Karpas-422 (cell line): ENCODE measurements at regions not wholly inside any gene's neighbourhood (a gene's known extent, or its start where the extent isn't known, plus 50 kb on each side); places are given as distances from the start of the nearest gene placed in this dataset.

Experiments used
- DNase-seq: peaks from one replicate; pipeline ENCODE4 v3.0.0-alpha.2; 2015
- H2AFZ ChIP-seq: fragments of 200-600 bp; sonication (generic); 2 replicates; pipeline ENCODE4 v1.6.1; 2014; ENCODE audit warnings: antibody characterized with exemption, low read length, mixed read lengths
- H3K27ac ChIP-seq: fragments of 200-600 bp; sonication (generic); 2 replicates; pipeline ENCODE4 v1.5.1; 2014; ENCODE audit warnings: mild to moderate bottlenecking, low read length, moderate library complexity
- H3K27me3 ChIP-seq: fragments of 200-600 bp; sonication (generic); 2 replicates; pipeline ENCODE4 v1.6.1; 2014; ENCODE audit warnings: low read length, mixed read lengths
- H3K36me3 ChIP-seq: fragments of 200-600 bp; sonication (generic); 2 replicates; pipeline ENCODE4 v1.6.1; 2014; ENCODE audit warnings: low read length, mixed read lengths; ENCODE audit not compliant: insufficient read depth
- H3K4me1 ChIP-seq: fragments of 200-600 bp; sonication (generic); 2 replicates; pipeline ENCODE4 v1.6.1; 2014; ENCODE audit warnings: mild to moderate bottlenecking, low read length, mixed read lengths
- H3K4me2 ChIP-seq: fragments of 200-600 bp; sonication (generic); 2 replicates; pipeline ENCODE4 v1.6.1; 2014; ENCODE audit warnings: low read length, low read depth, mild to moderate bottlenecking; ENCODE audit not compliant: poor library complexity, severe bottlenecking
- H3K4me3 ChIP-seq: fragments of 200-600 bp; sonication (generic); 2 replicates; pipeline ENCODE4 v1.5.1; 2014; ENCODE audit warnings: mild to moderate bottlenecking, antibody characterized with exemption, low read length, mixed read lengths
- H3K79me2 ChIP-seq: fragments of 200-600 bp; sonication (generic); 2 replicates; pipeline ENCODE4 v1.6.1; 2014; ENCODE audit warnings: mild to moderate bottlenecking, low read length, mixed read lengths
- H3K9ac ChIP-seq: fragments of 200-600 bp; sonication (generic); 2 replicates; pipeline ENCODE4 v1.6.0; 2014; ENCODE audit warnings: low read length
- H3K9me2 ChIP-seq: fragments of 200-600 bp; sonication (generic), shearing (Covaris generic); replicated peaks from 2 replicates; pipeline ENCODE4 v1.6.0; 2014; ENCODE audit warnings: mild to moderate bottlenecking, low read length, moderate library complexity; ENCODE audit not compliant: insufficient read depth
- H3K9me3 ChIP-seq: fragments of 300-700, 200-600 bp; sonication (generic); 2 replicates; pipeline ENCODE4 v1.6.1; 2014; ENCODE audit warnings: low read length, mixed read lengths
- H4K20me1 ChIP-seq: fragments of 200-600 bp; sonication (generic); 2 replicates; pipeline ENCODE4 v1.6.1; 2014; ENCODE audit warnings: mild to moderate bottlenecking, antibody characterized with exemption, low read length, low read depth; ENCODE audit not compliant: insufficient read depth

DNA sequence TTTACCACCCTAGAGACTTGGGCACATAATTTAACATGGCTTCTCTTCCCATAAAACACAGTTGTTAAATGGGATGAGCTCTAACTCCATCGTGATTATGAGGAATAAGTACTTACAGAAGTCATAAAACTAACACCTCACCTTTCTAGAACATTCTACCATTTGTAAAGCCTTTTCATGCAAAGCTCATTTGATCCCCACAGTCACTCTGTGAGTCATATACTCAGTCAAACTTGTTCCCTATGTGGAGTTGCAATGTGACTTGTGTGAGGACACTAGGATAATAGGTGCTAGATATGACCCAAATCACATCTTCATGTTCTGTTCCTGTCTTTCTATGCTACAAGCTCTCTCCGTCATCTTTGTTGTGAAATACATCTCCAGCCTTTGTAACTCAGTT is 371.7 kb downstream of the WDR11 start:
- Histone ChIP-seq H3K79me2 (no peaks in the 10 kb centered on the region), H3K9me2 (no peaks in the 10 kb centered on the region), H4K20me1 (no peaks in the 10 kb centered on the region), H3K4me3 (no peak overlapping the region), H3K4me2 (no peak overlapping the region), H3K36me3 (no peaks in the 10 kb centered on the region), H3K4me1 (no peaks in the 10 kb centered on the region), H3K9ac (no peak overlapping the region), H3K27me3 (no peaks in the 10 kb centered on the region), H3K9me3 (no peaks in the 10 kb centered on the region), H2AFZ (no peak overlapping the region), H3K27ac (no peak overlapping the region)
- no peak for DNase-seq

DNA sequence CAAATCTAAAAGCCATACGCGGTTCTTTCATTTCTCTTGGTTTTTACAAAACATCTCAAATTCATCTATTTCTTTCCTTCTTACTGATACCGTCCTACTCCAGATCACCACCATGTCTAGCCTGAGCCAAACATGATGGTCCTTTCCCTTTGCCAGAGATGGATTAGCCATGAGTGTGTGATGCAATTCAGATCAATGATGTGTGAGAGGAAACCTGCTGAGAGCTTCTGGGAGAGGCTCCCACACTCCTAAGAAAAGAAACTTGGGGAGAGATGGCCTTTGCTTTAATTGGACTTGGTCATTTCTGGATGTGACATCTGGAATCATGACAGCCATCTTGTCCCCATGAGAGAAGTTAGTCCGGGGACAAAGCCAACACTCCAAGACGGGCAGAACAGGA is 367.2 kb downstream of the FGFR2 start:
- Histone ChIP-seq H3K36me3 (no peaks in the 10 kb centered on the region), H2AFZ (no peak overlapping the region), H3K4me3 (no peak overlapping the region), H3K4me2 (no peak overlapping the region), H3K27ac (no peak overlapping the region), H4K20me1 (no peaks in the 10 kb centered on the region), H3K4me1 (no peaks in the 10 kb centered on the region), H3K27me3 (no peaks in the 10 kb centered on the region), H3K79me2 (no peaks in the 10 kb centered on the region), H3K9me3 (no peaks in the 10 kb centered on the region; the same call in 1 of the 2 replicates), H3K9me2 (no peaks in the 10 kb centered on the region), H3K9ac (no peak overlapping the region)
- DNase-seq, result no peak

DNA sequence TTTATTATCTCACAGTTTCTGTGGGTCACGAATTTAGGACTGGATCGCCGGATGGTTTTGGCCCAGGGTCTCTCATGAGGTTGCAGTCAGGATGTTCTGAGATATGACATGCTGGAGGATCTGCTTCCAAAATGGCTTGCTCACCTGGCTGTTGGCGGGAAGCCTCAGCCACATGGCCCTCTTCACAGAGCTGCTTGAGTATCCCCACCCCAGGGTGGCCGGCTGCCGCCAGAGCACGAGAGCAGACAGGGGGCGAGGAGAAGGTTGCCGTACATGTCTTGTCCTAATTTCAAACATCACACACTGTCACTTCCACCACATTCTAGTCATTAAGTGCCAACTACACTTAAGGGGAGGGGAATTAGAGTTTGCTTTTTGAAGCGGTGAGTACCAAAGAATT is 365.8 kb downstream of the FGFR2 start:
- no peak overlapping the region for H2AFZ ChIP-seq
- no peak overlapping the region for H3K9ac ChIP-seq
- no peaks in the 10 kb centered on the region for H3K36me3 ChIP-seq
- DNase-seq, result no peak
- H3K9me2 ChIP-seq, result no peaks in the 10 kb centered on the region
- H3K4me2 ChIP-seq, result no peak overlapping the region
- H3K4me3 ChIP-seq, result no peak overlapping the region
- no peaks in the 10 kb centered on the region for H3K4me1 ChIP-seq
- H3K79me2 ChIP-seq, result no peaks in the 10 kb centered on the region
- no peaks in the 10 kb centered on the region for H3K27me3 ChIP-seq
- H3K27ac ChIP-seq, result no peak overlapping the region
- peaks cover 4% of the 10 kb centered on the region for H3K9me3 ChIP-seq
- no peaks in the 10 kb centered on the region for H4K20me1 ChIP-seq

GRCh38 chr10:121235692-121236091 is 362.6 kb downstream of the FGFR2 start:
- H3K36me3 ChIP-seq, result no peaks in the 10 kb centered on the region
- H3K4me2 ChIP-seq, result no peak overlapping the region
- no peaks in the 10 kb centered on the region for H3K27me3 ChIP-seq
- H3K9ac ChIP-seq, result no peak overlapping the region
- H4K20me1 ChIP-seq, result no peaks in the 10 kb centered on the region
- H3K79me2 ChIP-seq, result no peaks in the 10 kb centered on the region
- H2AFZ ChIP-seq, result no peak overlapping the region
- H3K27ac ChIP-seq, result no peak overlapping the region
- DNase-seq, result no peak
- H3K9me3 ChIP-seq, result peaks cover 7% of the 10 kb centered on the region
- H3K4me1 ChIP-seq, result no peaks in the 10 kb centered on the region
- no peak overlapping the region for H3K4me3 ChIP-seq
- H3K9me2 ChIP-seq, result no peaks in the 10 kb centered on the region

DNA sequence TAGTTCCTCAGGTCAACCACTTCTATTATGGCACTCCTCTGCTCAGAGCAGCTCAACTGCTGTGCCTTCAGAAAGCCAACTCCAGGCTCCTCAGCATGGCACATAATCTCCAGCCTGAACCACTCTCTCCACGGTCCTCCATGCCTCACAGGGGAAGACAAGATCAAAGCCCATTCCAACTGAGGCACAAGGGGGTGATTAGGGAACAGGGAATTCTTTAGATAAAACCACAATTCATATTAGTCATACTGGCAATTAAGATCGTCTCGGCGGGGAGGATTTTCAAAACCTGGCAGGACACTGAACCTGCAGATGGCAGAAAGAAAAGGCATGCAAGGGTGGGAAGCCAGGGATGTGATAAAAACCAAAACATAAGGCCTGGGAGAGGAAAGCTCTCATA is 361.6 kb downstream of the FGFR2 start:
- Histone ChIP-seq H3K4me1 (no peaks in the 10 kb centered on the region), H2AFZ (no peak overlapping the region), H3K9me2 (no peaks in the 10 kb centered on the region), H3K4me2 (no peak overlapping the region), H3K79me2 (no peaks in the 10 kb centered on the region), H4K20me1 (no peaks in the 10 kb centered on the region), H3K27me3 (no peaks in the 10 kb centered on the region), H3K9ac (no peak overlapping the region), H3K36me3 (no peaks in the 10 kb centered on the region), H3K9me3 (peaks cover 7% of the 10 kb centered on the region), H3K4me3 (no peak overlapping the region), H3K27ac (no peak overlapping the region)
- no peak for DNase-seq

DNA sequence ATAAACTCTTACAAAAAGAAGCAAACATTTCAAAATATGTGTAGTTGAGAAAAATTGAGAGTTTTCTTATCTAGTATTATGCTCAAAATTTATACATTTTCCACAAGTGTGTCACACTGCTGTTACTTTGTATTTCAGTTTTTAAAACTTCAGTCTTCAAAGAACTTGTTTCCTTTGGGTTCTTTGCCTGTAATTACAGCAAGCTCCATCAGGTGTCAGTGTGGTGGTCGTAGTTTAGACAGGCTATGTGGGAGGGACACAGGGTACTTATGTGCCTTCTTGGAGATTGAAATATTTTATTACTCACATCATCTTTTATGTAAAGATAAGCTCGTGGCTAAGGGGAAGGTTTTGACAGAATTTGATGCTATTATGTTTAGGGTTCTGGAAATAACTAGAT is 360.5 kb downstream of the FGFR2 start:
- Histone ChIP-seq H3K4me1 (no peaks in the 10 kb centered on the region), H4K20me1 (no peaks in the 10 kb centered on the region), H2AFZ (no peak overlapping the region), H3K9ac (no peak overlapping the region), H3K9me3 (peaks cover 7% of the 10 kb centered on the region), H3K9me2 (no peaks in the 10 kb centered on the region), H3K27ac (no peak overlapping the region), H3K36me3 (no peaks in the 10 kb centered on the region), H3K4me3 (no peak overlapping the region), H3K79me2 (no peaks in the 10 kb centered on the region), H3K27me3 (no peaks in the 10 kb centered on the region), H3K4me2 (no peak overlapping the region)
- DNase-seq, result peak; percentile 48

- DNase-seq, result no peak
- no peaks in the 10 kb centered on the region for H3K9me2 ChIP-seq
- no peaks in the 10 kb centered on the region for H4K20me1 ChIP-seq
- H3K4me1 ChIP-seq, result no peaks in the 10 kb centered on the region
- H3K27me3 ChIP-seq, result no peaks in the 10 kb centered on the region
- no peak overlapping the region for H2AFZ ChIP-seq
- H3K9me3 ChIP-seq, result peaks cover 7% of the 10 kb centered on the region
- no peak overlapping the region for H3K9ac ChIP-seq
- no peaks in the 10 kb centered on the region for H3K36me3 ChIP-seq
- H3K4me3 ChIP-seq, result no peak overlapping the region
- H3K27ac ChIP-seq, result no peak overlapping the region
- H3K4me2 ChIP-seq, result no peak overlapping the region
- no peaks in the 10 kb centered on the region for H3K79me2 ChIP-seq
Measured at GRCh38 chr10:121240011-121240410, 358.2 kb downstream of the FGFR2 start.

GRCh38 chr10:121240556-121240955 is 357.7 kb downstream of the FGFR2 start:
- Histone ChIP-seq H3K36me3 (no peaks in the 10 kb centered on the region), H2AFZ (no peak overlapping the region), H3K9me2 (no peaks in the 10 kb centered on the region), H3K9me3 (peaks cover 7% of the 10 kb centered on the region; the same call in 1 of the 2 replicates), H3K4me2 (no peak overlapping the region), H3K4me3 (no peak overlapping the region), H3K27ac (no peak overlapping the region), H4K20me1 (no peaks in the 10 kb centered on the region), H3K79me2 (no peaks in the 10 kb centered on the region), H3K27me3 (no peaks in the 10 kb centered on the region), H3K4me1 (no peaks in the 10 kb centered on the region), H3K9ac (no peak overlapping the region)
- no peak for DNase-seq

DNA sequence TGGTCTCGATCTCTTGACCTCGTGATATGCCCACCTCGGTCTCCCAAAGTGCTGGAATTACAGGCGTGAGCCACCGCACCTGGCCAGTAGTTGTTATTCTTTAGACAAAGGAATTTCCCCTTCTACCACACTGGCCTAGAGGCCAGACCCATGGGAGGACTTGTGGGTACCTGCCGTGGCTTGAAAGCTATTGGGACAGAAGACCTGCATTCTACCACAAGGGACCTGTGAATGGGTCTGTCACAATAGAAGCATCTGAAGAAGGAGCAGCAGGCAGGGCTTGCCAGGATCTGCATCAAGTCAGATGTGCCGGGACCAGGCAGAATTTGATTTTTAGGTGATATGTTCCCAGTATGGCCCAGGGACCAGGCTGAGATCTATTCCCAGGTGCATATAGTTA is 356.9 kb downstream of the FGFR2 start:
- Histone ChIP-seq H3K4me1 (no peaks in the 10 kb centered on the region), H3K79me2 (no peaks in the 10 kb centered on the region), H3K9me2 (no peaks in the 10 kb centered on the region), H2AFZ (no peak overlapping the region), H4K20me1 (no peaks in the 10 kb centered on the region), H3K27me3 (no peaks in the 10 kb centered on the region), H3K9me3 (peaks cover 7% of the 10 kb centered on the region; the same call in 1 of the 2 replicates), H3K4me2 (no peak overlapping the region), H3K4me3 (no peak overlapping the region), H3K36me3 (no peaks in the 10 kb centered on the region), H3K9ac (no peak overlapping the region), H3K27ac (no peak overlapping the region)
- no peak for DNase-seq
